HG03095 (cell line): ENCODE measurements at regions not wholly inside any gene's neighbourhood (a gene's known extent, or its start where the extent isn't known, plus 50 kb on each side); places are given as distances from the start of the nearest gene placed in this dataset.

Experiments
- ATAC-seq: cut with Tn5 transposase; IDR thresholded peaks from one replicate; pipeline ENCODE4 v1.9.1; 2021; ENCODE audit warnings: moderate library complexity; ENCODE audit not compliant: unreplicated experiment

DNA sequence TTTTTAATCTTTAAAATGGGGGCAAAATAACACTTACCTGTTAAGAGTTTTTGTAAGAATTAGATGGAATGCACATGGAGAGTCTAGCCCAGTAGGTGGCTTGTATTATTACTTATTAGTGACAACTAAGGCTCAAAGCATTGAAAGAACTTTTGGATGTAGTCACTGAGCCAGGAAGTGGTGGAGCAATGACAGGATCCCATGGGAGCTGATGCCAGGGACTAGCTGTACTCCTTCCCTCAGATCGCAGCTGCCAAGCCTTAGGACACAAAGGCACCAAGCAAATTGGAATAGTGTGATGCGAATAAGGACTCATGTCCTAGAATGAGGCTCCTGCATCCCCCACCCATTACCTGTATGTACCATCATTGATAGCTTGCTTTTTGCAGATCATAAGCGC, 370.4 kb upstream of the RGMA start:
- no peak for ATAC-seq

DNA sequence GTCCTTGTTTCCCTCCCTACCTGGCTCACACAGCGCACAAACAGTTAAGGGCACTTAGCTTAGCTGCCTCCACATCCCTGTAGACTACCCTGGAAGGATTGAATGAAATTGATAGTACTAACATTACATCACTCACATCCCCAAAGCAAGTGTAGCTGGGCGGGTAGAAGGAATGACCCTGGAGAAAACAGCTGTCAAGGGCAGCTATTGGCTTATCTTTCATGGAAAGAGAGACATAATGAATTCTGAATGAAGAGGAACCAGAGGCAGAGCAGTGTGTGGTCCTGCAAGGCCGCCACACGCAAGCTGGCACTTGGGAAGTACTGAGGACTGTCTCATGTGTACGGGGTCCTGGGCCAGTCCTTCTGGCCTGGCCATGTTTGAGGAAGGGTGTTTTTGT, 369.6 kb upstream of the RGMA start:
- no peak for ATAC-seq

DNA sequence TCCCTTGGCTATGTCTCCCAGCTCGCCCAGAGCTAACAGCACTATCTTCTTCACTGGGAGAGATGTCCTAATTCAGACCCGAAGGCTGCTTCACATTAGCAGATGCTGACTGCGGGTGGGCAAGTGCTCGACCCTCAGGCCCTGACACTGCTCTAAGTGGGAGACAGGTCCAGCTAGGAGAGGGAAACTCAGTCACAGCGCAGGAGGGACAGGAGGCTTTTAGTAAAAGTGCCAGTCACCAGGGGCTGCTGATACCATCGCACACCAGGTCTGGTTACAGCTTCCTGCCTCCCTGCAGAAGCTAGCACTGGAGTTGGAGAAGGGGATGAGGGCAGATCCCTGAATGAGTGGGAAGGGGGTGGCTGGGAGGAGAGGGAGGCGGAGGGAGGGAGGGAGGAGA, 365.8 kb upstream of the RGMA start:
- ATAC-seq: no peak

DNA sequence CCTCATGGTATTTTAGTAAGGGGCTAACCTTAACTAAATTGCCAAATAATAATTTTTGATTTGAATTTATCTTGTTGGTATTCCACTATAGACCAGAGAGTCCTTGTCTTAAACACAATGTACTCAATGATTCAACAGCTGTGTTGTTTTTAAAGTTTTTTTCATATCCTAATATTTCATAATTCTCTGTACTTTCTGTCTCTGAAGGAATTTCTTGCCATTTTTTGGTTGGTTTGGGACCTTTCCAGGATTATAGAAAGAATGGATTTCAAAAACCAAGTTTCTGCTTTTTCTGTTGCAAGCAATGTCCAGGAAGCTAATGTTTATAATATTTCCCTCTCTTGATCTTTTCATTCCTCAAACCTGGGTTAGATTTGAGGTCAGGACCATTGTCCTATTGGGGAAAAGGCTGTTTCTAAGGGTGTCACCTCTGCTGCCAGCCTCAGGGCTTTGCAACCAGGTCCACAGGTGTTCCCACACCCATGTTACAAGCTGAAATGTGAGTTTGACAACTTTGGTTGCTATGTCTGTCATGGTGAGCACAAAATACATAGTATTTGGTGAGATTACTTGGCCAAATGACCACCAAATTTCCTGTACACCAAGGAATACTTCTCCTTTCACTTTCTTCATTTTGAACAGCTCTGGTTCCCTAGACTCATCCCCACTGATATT, 363.7 kb upstream of the RGMA start:
- no peak for ATAC-seq

DNA sequence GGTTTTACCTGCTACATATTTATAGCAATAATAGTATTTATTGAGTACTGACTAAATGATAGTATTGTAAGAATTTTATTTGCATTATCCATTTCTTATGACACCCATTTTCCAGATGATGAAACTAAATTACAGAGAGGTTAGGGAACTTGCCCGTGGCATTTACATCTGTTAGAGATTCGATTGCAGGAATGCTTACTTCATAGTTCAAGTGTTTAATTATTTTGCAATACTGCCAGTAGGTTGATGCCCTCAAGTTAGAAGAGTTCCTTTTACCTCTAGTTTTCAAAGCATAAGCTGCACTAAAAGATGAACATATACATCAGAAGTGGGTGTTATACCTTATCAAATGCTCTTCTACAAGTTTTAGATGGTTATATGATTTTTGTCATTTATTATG, 362.8 kb upstream of the RGMA start:
- no peak for ATAC-seq

DNA sequence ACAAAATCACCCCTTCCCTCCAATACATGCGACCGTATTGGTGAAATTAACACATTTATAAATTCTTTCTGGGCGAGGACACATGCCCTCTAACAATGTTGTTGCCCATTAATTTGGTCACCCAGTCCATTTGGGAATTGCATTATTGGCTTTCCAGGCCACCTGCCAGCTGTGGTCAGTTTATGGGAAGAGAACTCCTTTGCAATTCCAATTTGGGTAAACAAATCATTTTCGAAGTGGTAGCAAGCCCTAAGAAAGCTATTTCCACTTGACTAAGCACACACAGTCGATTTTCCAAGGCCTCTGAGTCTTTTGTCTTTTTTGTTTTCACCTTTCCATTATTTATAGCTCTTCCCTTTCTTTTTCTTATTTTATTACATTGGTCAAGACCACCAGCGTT, 362.3 kb upstream of the RGMA start:
- ATAC-seq: no peak

DNA sequence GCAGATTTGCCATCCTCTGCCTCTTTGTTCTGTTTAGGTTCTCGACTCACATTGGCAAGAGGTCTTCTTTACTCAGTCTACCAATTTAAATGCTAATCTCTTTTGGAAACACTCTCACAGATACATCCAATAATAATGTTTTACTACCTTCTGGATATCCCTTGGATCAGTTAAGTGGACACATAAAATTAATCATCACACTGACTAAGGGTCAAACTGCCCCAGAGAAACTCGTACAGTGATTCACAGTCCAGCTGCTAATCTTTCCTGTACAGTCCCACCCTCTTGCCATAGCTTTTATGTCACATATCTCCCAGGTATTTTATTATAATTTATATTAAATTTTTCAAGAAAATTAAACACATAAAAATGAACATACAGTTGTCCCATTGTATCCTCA, 360.8 kb upstream of the RGMA start:
- no peak for ATAC-seq

DNA sequence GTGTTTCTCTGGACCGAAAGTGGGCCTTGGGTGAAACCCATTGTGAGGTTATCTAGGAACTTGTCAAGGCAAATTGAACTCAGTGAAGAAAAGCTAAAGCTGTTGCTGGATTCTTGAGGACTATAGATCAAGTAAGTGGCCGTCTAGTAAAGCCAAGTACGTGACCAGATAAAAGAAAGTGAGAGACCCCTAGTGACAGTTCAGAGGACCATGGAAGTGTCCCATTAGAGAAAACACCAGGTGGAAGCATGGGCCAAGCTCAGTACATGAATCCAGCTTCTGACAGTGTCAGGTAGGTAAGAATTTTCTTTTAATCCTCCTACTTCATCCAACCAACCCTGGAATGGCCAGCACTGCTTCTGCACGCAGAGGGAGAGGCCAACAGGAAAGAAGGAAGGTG, 349.3 kb upstream of the RGMA start:
- ATAC-seq: no peak

DNA sequence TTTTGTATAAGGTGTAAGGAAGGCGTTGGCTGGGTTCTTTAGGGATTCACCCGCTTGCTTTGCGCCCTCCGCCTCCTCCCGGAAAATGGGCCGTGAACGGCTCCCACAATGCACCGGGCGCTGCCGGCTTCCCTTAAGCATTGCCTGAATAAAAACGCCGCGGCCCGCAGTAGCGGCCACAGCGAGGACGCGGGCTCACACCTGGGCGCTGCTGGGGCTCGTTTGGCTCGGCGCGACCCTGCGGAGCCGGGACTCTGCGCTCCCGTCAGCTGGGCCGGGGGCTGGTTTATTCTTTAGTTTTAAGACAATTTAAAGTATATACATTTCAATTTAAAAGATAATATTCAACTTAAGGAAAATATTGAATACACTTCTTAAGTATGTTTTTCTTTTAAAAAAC, 343.5 kb upstream of the RGMA start:
- ATAC-seq: no peak

DNA sequence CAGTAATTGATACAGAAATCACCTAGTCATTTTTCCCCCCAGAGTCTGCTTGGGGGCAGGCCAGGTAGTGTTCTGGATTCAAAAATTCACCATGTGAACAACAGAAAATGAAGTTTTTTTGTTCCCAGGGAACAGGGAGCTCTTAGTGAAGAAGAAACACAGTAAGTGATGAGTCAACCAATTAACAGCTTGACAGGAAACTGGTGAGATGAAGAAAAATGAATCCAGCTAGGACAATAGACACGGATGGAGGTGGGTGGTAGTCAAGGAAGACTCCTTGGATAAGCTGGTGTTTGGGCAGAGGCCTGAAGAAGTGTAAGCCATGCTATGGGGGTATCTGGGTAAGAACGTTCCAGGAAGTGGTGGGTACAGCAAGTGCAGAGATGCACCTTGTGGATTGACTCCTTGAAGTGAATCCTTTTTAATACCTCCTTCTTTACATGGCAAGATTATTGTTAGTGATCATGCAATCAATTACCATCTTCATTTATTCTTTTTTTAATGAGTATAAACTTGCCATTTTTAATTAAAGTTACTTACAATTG, 339.9 kb upstream of the RGMA start:
- no peak for ATAC-seq

DNA sequence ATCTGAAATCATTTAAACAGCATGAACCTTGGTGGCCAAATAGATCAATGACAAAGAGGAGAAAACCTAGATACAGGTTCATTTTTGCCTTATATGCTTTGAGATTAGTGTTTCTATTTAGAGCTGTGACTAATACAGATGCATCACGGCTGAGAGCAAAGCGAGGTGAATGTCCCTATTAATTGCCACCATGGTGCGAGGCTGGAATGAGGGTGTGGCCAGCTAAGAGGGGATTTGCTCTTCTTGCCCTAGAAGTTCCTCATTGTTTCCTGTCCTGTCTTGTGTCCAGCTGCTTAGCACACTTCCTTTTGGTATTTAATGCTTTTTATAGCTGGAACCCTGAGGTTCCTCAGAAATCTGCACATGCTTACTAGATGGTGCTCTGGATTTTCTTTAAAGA, 339.1 kb upstream of the RGMA start:
- ATAC-seq: no peak

DNA sequence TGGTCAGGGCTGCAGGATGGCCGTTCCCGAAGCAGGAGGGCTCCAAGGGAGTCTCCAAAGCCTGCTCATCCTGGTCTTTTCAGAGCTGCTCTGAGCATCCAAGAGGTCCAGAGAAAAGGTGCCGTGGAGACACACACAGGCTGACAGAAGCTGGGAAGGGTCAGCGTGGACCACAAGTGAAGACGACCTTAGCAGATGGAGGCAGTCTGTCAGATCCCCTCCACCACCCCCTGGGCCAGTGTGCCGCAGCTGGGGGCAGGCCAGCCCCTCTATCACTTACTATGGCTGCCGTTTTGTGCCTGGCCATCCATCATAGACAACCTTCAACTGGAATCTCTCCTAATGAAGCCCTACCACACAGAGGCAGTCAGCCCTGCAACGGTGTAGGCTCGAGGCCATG, 335.1 kb upstream of the RGMA start:
- no peak for ATAC-seq

DNA sequence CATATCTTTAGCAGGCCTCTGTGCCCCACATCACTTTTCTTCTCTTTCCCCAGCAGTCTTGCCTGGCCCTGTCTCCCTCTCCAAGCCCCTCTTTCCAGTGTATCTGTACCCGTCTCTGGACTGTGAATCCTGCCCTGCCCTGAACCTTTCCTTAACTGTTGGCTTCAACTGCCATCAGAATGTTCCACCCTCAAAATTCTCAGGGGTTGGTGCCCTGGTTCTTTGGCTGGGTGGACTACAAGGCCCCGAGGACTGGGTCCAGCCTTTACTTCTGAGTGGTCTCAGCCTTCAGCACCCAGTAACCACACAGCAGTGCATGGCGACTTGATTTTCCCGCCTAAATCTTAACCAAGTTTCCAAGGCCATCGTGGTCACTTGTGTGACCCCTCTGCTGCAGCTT, 333.5 kb upstream of the RGMA start:
- no peak for ATAC-seq

DNA sequence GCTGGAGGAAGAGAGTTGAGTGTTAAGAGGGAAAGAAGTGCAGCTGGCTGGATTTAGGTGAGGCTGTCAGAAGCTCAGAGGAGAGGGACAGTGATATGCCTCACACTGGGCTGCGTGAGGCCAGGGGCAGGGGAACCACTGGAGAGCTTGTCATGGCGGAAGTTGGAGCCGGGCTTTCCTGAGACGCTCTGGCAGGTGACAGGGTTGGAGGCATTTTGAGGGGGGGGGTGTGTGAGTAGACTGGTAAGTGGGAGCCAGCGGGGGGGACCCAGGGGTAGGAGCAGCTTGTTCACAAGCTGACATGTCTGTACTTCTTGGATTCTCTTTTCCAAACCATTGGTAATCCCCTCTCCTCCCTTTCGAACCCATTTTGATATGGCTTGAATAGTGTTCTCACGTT, 331.5 kb upstream of the RGMA start:
- ATAC-seq: no peak

DNA sequence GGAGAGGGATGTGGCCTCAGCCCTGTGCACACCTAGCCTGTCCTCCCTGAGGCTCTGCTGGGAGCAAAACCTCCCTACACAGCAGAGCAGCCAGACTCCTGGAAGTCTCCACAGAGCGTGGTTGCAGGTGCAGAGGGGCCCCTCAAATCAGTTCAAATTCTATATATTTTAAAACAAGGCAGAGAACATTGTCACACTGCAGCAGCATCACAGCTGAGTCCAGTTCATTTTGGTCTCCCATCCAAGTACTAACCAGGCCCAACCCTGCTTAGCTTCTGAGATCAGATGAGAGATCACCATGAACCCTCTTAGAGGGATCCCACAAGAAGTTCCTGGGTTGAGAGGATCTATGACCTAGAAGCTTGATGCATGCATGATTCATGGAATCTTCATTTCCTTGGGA, 331.0 kb upstream of the RGMA start:
- ATAC-seq: no peak

DNA sequence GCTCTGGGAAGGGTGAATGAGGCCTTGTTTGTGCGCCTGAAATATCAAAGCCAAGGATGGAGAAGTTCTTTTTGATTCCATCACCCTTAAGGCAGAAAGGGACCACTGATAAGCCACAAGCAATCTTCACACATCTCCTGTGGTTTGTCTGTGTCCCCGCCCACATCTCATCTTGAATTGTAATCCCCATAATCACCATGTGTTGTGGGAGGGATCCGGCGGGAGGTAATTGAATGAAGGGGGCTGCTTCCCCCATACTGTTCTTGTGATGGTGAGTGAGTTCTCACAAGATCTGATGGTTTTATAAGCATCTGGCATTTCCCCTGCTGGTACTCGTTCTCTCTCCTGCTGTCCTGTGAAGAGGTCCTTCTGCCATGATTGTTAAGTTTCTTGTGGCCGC, 329.6 kb upstream of the RGMA start:
- ATAC-seq: no peak

DNA sequence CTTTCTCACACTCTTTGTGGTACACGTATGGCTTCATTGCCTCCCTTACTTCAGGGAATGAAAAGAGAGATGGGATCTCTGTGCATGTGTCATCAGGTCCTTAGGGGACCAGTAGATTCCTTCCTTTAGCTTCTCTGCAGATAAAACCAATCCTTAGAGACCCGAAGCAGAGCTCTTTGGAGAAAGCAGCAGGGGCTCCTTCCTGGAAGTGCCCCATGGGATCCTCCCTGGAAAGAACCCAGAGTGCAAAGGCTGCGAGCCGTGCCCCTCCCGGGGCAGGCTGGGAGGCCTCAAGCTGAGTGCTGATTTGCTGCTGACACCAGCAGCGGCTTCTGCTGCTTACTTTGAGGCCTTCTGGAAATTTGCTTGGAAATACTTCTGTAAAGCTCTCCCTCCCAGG, 328.6 kb upstream of the RGMA start:
- no peak for ATAC-seq

DNA sequence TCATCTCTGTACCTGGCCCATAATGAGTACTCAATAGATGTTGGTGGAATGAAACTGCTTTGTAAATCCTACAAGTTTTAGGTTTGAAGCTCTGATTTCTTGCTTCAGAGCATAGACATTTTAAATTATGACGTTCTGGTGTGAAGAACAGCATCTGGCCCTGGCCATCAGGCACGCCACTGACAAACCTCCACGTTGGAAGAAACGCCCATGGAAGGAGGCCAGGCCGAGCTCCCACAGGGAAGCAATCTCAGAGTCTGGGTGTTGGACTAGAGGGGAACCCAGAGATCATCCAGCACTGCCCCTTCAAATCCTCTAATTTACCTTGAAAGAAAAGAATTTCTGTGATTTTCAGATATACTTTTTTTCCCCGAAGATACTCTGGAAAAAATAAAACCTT, 328.1 kb upstream of the RGMA start:
- no peak for ATAC-seq

DNA sequence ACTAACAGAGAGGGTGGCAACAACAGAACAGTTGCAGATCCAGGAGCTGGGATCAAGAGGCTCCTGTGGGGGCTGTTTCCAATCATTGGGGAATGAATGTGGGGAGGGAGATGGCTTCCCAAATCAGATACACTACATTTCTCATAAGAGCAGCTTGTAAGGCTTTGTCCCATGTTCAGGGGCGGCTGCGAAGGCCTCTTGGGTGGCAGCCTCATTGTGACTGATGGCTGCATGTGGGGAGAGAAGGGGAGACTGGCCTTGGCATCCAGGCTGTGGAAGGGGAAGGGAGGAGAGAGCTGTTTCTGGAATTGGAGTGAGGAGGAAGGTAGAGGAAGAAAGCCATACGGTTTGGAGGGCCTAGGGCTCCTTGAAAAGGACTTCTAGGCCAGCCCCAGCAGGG, 326.6 kb upstream of the RGMA start:
- no peak for ATAC-seq

DNA sequence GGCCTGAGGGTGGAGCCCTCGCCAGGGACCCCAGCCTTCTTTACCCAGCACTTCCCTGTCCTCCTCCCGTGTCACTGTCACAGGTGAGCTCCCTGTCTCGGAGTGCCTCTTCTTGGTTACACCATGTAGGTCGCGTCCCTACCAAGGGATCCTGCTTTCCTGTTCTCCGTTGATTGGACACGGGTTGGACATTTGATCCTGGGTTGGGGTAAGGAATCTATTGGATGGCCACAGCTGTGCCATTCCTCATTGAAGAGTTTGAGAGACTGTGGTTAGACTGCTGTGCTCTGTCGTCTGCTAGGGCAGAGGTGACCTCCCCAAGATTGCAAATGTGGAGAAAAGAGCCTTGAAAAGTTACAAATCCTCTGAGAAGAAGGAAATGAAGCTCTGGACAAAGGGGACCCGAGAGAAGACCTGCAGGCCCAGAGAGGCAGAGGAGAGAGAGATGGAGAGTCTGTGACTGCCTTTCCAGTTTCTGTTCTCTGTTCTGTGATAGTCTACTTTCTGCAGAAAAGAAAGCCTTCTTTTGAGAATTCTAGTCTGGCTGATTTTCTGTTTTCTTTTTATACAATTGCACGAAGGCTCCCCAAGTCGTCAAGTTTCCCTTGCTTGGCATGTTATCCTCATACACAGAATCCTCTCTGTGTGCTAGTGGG, 325.7 kb upstream of the RGMA start:
- ATAC-seq: no peak

DNA sequence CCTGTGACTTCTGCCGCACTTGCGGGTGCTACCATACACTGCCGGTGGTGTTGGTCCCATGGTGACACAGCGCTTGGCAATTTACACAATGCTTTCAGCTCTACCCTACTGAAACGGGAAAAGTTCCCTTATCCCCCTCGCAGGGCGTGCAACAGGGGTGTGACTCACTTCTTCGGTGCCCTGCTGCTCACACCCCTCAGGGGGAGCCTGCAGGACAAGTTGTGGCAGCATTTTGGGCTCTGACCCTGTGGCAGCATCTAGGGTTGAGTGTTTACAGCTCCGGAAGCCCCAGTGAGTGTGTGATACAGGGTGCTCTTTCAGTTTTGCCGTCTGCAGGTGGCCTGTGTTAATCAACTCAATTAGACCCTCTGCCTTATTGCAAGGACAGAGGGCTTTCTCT, 324.7 kb upstream of the RGMA start:
- no peak for ATAC-seq

DNA sequence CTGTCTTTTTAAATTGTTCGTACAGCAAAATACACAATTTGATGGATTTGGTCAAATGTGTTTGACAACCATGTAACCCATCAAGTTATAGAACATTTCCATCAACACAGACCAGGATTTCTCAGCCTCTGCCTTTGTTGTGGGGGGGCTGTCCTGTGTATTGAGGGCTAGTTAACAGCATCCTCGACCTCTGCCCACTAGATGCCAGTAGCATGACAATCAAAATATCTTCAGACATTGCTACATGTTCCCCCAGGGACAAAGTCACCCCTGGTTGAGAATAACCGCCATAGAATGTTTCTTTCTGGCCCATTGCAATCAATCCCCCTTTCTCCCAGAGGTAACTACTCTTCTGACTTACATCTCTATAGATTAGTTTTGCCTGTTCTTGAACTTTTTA, 310.1 kb upstream of the RGMA start:
- ATAC-seq: no peak

DNA sequence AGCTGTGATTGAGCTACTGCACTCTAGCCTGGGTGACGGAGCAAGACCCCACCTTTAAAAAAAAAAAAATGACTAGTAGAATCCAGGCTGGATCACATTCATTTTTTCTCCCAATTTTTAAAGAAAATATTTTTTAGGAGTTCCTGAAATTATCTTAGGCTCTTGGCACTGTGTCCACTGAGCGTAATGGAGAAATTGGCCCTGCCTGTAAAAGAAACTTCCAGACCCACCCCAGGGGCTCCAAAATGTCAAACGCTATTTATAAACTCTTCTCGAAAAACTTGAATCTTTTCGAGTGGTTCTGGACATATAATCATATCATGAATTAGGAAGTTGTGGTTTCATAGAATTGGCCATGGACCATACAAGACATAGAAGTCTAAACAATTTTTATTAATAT, 300.2 kb upstream of the RGMA start:
- no peak for ATAC-seq
